ENCODE measurements at regions not wholly inside any gene's neighbourhood (a gene's known extent, or its start where the extent isn't known, plus 50 kb on each side); places are given as distances from the start of the nearest gene placed in this dataset.
"Not testable (repeated sequence)": the region's sequence is repeated elsewhere in the genome, so short reads cannot be mapped to it uniquely, and the experiment has no call there.

GRCh38 chr20:51923633-51924032, 121.3 kb upstream of the SALL4 start:
- DNase-seq: no peak

GRCh38 chr20:51922812-51923211, 120.5 kb upstream of the SALL4 start:
- not testable (repeated sequence) for DNase-seq

DNA sequence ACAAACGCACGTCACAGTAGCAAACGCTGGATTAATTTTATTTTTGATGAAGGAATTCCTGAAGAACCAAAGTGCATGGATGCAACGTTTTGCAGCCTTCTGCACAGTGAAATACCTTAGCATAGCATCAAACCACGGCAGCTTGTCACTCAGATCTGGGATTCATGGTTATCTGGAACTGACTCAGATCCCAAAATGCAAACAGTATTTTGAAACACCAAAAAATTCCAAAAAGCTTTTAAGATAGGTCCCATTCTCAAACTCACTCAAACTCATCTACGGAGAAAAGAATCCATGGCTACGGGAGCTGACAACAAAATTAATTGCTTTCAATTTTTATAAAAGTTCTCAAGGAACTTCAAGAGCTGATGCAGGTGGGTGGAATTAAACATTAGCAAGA, 116.2 kb upstream of the SALL4 start:
- no peak for DNase-seq

DNA sequence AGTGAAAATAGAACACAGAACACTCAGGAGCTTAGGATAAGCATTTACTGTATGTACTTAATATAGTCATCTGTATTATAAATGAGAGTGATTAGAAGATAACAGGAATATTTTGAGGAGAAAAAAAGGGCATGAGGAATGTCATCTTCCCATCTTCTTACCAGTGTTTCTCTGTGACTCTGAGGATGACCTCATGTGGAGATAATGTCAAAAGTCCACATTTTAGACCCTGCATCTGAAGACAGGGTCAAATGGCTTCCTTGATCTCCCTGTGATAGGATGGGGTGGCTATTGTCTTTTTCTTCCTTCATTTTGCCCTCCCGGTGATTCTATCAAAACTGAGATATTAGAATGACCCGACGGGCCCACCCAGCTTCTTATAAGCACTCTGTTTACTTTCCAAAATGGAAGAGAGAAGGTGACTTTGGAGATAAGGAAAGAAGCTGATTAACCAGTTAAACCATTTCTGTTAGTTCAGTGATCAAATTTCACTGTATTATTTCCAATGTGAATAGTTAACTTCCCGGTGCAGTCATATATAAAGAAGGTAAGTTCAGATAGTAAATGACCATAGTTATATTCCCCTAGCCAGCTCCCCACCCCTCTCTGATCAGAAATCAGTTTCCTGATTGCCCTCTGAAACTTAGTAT, 115.7 kb upstream of the SALL4 start:
- DNase-seq: no peak

DNA sequence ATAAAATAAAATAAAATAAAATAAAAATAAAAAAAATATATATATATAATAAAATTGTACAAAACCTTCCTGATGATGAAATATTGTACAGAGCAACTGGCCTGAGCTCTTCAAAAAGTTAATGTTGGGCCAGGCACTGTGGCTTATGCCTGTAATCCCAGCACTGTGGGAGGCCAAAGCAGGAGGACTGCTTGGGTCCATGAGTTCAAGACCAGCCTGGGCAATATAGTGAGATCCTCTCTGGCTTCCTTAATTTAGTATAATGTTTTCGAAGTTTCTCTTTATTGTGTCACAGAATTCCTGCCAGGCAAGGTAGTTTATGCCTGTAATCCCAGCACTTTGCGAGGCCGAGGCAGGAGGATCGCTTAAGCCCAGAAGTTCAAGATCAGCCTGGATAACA, 113.9 kb upstream of the SALL4 start:
- DNase-seq: no peak

DNA sequence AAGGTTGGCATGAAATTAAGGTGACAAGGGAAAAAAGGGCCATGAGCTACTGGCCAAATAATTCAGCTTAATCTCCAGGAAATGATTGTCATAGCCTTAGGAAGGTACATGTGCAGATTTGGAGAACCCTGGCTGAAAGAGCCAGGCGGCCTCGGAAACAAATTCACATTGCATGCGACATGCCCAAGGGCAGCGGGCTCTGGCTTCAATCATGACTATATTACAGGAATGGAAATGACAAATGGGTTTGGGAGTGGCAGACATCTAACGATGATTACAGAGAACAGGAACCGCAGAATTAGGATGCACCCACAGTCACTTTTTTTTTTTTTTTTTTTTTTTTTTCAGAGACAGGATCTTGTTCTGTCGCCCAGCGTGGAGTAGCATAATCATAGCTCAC, 112.4 kb upstream of the SALL4 start:
- DNase-seq: no peak

DNA sequence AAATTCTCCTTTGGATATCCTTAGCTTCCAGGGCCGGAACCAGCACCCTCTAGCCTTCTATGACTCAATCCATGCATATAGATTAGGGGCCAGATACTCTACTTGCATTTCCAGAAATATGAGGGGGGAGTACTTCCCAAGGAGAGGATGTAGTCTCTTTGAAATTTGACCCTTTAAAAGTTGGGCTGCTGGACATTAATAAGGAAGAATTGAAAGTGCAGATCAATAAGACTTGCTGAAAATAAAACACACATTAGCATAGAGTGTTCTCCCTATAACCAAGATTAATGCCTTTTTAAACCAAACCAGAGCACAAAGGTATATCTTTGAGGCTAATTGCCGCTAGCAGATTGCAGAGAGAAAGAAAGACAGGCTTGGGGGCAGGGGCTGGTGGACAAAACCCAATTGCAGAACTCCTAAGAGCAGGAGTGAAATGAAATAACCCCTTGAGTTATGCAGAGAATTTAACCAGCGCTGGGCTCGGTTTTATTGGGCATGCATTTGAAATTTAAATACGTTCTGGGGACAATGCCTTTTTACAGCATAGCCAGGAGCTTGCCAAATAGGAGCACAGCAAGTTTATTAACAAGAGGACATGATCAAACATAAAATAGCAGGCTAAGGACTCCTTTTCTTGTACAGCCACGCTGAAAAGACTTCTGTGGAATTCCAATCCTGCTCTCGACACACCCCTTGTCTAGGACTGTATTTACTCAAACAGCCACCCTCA, 108.2 kb upstream of the SALL4 start:
- no peak for DNase-seq

- no peak for DNase-seq
These were observed 104.4 kb upstream of the SALL4 start for GRCh38 chr20:51906679-51907078.

DNA sequence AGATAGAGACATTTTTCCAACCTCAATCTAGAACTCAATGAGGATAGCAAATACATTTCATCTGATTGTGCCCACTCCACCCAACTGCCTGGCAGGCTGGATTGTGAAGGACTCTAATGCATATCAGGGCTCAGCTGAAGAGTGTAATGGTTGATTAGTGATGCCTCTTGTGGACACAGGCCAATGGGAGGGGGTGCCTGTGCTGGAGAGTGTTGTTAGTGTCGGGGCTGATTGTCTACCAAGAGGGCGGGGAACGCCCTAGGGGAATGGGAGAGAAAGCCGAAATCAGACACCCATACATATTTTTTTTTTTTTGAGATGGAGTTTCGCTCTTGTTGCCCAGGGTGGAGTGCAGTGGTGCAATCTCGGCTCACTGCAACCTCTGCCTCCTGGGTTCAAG, 103.7 kb upstream of the SALL4 start:
- DNase-seq: no peak

- no peak for DNase-seq
These were observed 100.6 kb upstream of the SALL4 start for GRCh38 chr20:51902933-51903332.

DNA sequence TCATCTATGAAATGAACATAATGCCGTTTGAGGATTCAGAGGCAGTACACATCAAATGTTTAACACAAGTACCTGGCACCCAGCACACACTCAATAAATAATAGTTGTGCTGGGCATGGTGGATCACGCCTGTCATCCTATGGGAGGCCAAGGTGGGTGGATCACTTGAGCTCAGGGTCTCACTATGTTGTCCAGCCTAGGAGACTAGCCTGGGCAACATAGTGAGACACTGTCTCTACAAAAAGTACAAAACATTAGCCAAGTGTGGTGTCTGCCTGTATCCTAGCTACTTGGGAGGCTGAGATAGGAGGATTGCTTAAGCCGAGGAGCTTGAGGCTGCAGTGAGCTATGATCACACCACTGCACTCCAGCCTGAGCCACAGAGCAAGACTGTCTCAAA, 98.1 kb upstream of the SALL4 start:
- DNase-seq: no peak

- DNase-seq: no peak
These were observed 97.4 kb upstream of the SALL4 start for GRCh38 chr20:51899674-51900073.

GRCh38 chr20:51898788-51899187, 96.5 kb upstream of the SALL4 start:
- DNase-seq: no peak

DNA sequence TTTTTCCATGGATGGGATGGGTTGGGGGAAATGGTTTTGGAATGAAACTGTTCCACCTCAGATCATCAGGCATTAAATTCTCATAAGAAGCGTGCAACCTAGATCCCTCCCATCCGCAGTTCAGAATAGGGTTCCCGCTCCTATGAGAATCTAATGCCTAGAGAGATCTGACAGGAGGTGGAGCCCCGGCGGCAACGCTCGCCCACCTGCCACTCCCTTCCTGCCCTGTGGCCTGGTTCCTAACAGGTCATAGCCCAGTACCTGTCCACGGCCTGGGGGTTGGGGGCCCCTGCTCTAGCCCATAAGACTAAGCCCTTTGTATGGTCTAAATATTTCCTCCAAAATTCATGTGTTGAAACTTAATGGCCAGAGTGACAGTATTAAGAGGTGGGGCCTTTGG, 92.3 kb upstream of the SALL4 start:
- no peak for DNase-seq

DNA sequence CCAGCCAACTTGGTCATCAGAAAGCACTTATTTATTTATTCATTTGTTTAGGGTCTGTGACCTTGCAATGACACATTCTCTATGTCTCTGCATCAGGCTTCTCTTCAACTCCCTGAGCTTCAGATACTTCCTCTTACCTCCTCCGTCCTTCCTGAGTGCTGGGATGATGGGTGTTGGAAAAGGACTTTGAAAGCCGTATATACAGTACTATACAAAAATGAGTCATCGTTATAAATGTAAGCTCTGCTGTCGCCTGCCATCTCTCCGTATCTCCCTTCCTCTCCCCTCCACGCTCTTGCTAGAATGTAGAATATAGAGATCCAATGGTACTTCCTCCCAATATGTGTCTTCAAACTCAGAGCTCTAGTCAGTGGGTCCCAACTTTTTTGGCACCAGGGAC, 91.9 kb upstream of the SALL4 start:
- DNase-seq: no peak

- no peak for DNase-seq
These were observed 91.4 kb upstream of the SALL4 start for GRCh38 chr20:51893723-51894122.

GRCh38 chr20:51890003-51890402, 87.7 kb upstream of the SALL4 start:
- DNase-seq: no peak

GRCh38 chr20:51889466-51889865, 87.1 kb upstream of the SALL4 start:
- no peak for DNase-seq

GRCh38 chr20:51888291-51888690, 86.0 kb upstream of the SALL4 start:
- no peak for DNase-seq

DNA sequence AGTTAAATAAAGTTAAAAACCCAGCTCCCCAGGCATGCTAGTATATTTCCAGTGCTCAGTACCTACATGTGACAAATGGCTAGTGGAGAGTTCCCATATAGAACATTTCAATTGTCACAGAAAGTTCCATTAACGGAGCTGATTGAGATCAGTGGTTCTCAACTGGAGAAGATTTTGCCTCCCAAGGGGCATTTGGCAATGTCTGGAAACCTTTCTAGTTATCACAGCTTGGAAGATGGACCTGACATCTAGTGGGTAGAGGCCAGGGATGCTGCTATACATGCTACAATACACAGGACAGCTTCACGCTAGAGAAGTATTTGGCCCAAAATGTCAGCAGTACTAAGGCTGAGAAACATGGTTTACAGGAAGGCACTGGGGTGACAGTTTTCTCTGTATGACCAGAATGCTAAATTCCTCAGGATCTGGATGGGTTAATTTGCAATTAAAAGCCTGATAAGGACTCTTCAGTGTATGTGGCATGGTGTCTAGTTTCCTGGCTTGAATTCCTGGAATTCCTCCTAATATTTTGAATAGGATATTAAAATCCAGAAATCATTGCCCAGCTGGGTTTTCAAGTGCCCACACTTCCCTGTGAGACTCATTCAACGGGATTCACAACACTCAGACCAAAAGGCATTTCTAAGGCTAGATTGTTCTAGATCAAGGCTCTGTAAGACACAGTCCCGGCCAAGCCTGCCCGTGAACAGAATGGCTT, 84.7 kb upstream of the SALL4 start:
- DNase-seq: no peak

GRCh38 chr20:51886341-51886740, 84.0 kb upstream of the SALL4 start:
- DNase-seq: no peak

GRCh38 chr20:51884561-51884960, 82.2 kb upstream of the SALL4 start:
- DNase-seq: no peak

DNA sequence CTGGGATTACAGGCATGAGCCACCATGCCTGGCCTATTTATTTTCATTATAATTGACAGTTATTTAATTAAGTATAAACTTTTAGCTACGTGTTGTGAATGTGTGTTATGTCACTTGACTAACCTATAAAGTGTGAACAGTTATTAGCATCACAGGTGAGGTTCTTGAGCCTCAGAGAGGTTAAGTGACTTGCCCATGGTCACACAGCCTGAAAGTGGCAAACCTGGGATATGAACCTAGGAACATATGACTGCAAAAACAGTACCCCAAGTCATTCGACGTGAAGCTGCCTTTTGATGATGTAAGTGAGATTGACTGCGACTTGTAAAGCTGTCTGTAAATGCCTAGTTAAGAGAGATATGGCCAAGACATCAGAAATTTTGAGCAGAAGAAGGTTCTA, 77.9 kb upstream of the SALL4 start:
- DNase-seq: no peak

Data from muscle of arm (tissue), 1 donor.